HepG2 (cell line): ENCODE measurements at regions not wholly inside any gene's neighbourhood (a gene's known extent, or its start where the extent isn't known, plus 50 kb on each side); places are given as distances from the start of the nearest gene placed in this dataset.

Experiments
- ATAC-seq: fragments of 200-7000 bp; cut with Tn5 transposase; 3 replicates; pipeline ENCODE4 v1.9.1; 2020; ENCODE audit warnings: mild to moderate bottlenecking, moderate library complexity
- BruUV-seq: library from RNA; stranded (reverse); fragments of 400-500 nt; replicated peaks from 2 replicates; lab custom pipeline; 2021; lab: Mats Ljungman, UMichigan
- CTCF ChIA-PET: fragments of 300-600 bp; formaldehyde crosslinking; extraction: SDS; loops from one replicate; lab custom pipeline; 2021; ENCODE audit warnings: low total read pairs, inconsistent platforms, low intra/inter-chr PET ratio; lab: Yijun Ruan, JAX
- POLR2A ChIA-PET: fragments of 350-600 bp; sonication (Branson Sonifier 250); formaldehyde crosslinking; loops from one replicate; lab custom pipeline; 2020; ENCODE audit warnings: antibody characterized with exemption, inconsistent platforms; lab: Yijun Ruan, JAX
- DNase-seq: peaks from one replicate; pipeline ENCODE4 v3.0.0-alpha.2; 2015; ENCODE audit warnings: low spot score
- FAIRE-seq: peaks from 3 replicates; lab custom pipeline; 2011; peaks lifted over from hg19 to GRCh38; lab: Jason Lieb, UNC
- H2AFZ ChIP-seq: one replicate; pipeline ENCODE4 v1.6.1; 2011; ENCODE audit warnings: low read length, inconsistent platforms
- H3K27ac ChIP-seq: fragments of 300-600 bp; 3 replicates; pipeline ENCODE4 v1.8.0; 2011; ENCODE audit warnings: mixed run types, mild to moderate bottlenecking, mixed read lengths, low read length, inconsistent platforms; ENCODE audit not compliant: insufficient read depth; ENCODE audit errors: extremely low read length
- H3K27me3 ChIP-seq, 2 experiments: fragments of 200-600 bp in 1 of 2; 2 replicates in 1 of 2; 3 replicates in 1 of 2; pipeline versions ENCODE4 v1.6.0 to v1.8.0; 2011; ENCODE audit warnings: low read length in 2 of 2, mild to moderate bottlenecking in 2 of 2, moderate library complexity in 2 of 2, inconsistent platforms in 1 of 2; ENCODE audit not compliant: insufficient read depth in 2 of 2, control insufficient read depth in 1 of 2
- H3K36me3 ChIP-seq, 2 experiments: fragments of 200-600 bp in 1 of 2; replicated peaks in 1 of 2; 2 replicates in 1 of 2; 3 replicates in 1 of 2; pipeline versions ENCODE4 v1.5.1 to v1.8.0; 2011; ENCODE audit warnings: low read length in 2 of 2, inconsistent platforms in 1 of 2; ENCODE audit not compliant: insufficient read depth in 2 of 2, control insufficient read depth in 1 of 2
- H3K4me1 ChIP-seq: 2 replicates; pipeline ENCODE4 v1.5.1; 2012; ENCODE audit warnings: low read length, inconsistent platforms; ENCODE audit not compliant: insufficient read depth
- H3K4me2 ChIP-seq: 2 replicates; pipeline ENCODE4 v1.6.0; 2011; ENCODE audit warnings: low read depth, low read length, inconsistent platforms
- H3K4me3 ChIP-seq, 3 experiments: fragments of 200-600 bp in 1 of 3; sonication (generic), shearing (Covaris generic) in 1 of 3; replicated peaks in 1 of 3; 2 replicates each; pipeline ENCODE4 v1.5.1; 2011 to 2016; ENCODE audit warnings: low read length in 3 of 3, inconsistent platforms in 2 of 3, low read depth in 2 of 3, mild to moderate bottlenecking in 2 of 3, control low read depth in 1 of 3, mixed read lengths in 1 of 3; ENCODE audit not compliant: insufficient read depth in 1 of 3
- H3K79me2 ChIP-seq: one replicate; pipeline ENCODE4 v1.6.1; 2011; ENCODE audit warnings: low read length, inconsistent platforms; ENCODE audit not compliant: insufficient read depth
- H3K9ac ChIP-seq: 2 replicates; pipeline ENCODE4 v1.6.0; 2011; ENCODE audit warnings: mild to moderate bottlenecking, low read depth, low read length, inconsistent platforms; ENCODE audit not compliant: insufficient read depth
- H3K9me3 ChIP-seq: 2 replicates; pipeline ENCODE4 v1.5.1; 2012; ENCODE audit warnings: mild to moderate bottlenecking, low read length
- H4K20me1 ChIP-seq: 2 replicates; pipeline ENCODE4 v1.6.0; 2011; ENCODE audit warnings: inconsistent platforms, mild to moderate bottlenecking, low read length, moderate library complexity; ENCODE audit not compliant: insufficient read depth
- ARNTL ChIP-seq: sonication (generic); formaldehyde crosslinking; IDR thresholded peaks from 2 replicates; pipeline ENCODE4 v1.4.0; 2020; ENCODE audit warnings: mild to moderate bottlenecking, missing genetic modification reagents
- CHD2 ChIP-seq: IDR thresholded peaks from 2 replicates; pipeline ENCODE4 v1.6.1; 2011; ENCODE audit warnings: low read depth, low read length, improper control_type of control experiment
- EED ChIP-seq: sonication (generic); formaldehyde crosslinking; IDR thresholded peaks from 2 replicates; pipeline ENCODE4 v1.5.0; 2020; ENCODE audit warnings: mild to moderate bottlenecking, missing genetic modification reagents
- NR2F6 ChIP-seq, 2 experiments: IDR thresholded peaks; 2 replicates each; pipeline ENCODE4 v1.6.1; 2016; ENCODE audit warnings: antibody characterized with exemption in 1 of 2, mild to moderate bottlenecking in 1 of 2
- POLR2AphosphoS5 ChIP-seq: IDR thresholded peaks from 2 replicates; pipeline ENCODE4 v1.6.1; 2012; ENCODE audit warnings: low read depth, low read length
- PREB ChIP-seq: sonication (generic); formaldehyde crosslinking; IDR thresholded peaks from 2 replicates; pipeline ENCODE4 v1.4.0; 2020; ENCODE audit warnings: missing genetic modification reagents
- SNAPC5 ChIP-seq: sonication (generic); formaldehyde crosslinking; IDR thresholded peaks from 2 replicates; pipeline ENCODE4 v1.8.1; 2023; ENCODE audit warnings: mild to moderate bottlenecking, missing genetic modification reagents, borderline replicate concordance
- STAG1 ChIP-seq: sonication (generic); formaldehyde crosslinking; IDR thresholded peaks from 2 replicates; pipeline ENCODE4 v1.4.0; 2020; ENCODE audit warnings: missing genetic modification reagents
- TFAP4 ChIP-seq: sonication (generic); IDR thresholded peaks from 2 replicates; pipeline ENCODE4 v1.6.1; 2016; ENCODE audit warnings: low read depth, borderline replicate concordance
- ZBTB10 ChIP-seq: sonication (generic); formaldehyde crosslinking; IDR thresholded peaks from 2 replicates; pipeline ENCODE4 v1.4.0; 2020; ENCODE audit warnings: missing genetic modification reagents, borderline replicate concordance
- ZGPAT ChIP-seq: IDR thresholded peaks from 2 replicates; pipeline ENCODE4 v1.6.1; 2016; ENCODE audit warnings: mild to moderate bottlenecking
- ZNF30 ChIP-seq: sonication (generic); formaldehyde crosslinking; IDR thresholded peaks from 2 replicates; pipeline ENCODE4 v1.5.0; 2020; ENCODE audit warnings: mild to moderate bottlenecking, missing genetic modification reagents
- ZNF614 ChIP-seq: IDR thresholded peaks from 2 replicates; pipeline ENCODE4 v1.6.1; 2018; ENCODE audit warnings: missing biosample characterization, missing genetic modification reagents, inconsistent platforms, borderline replicate concordance
- ZNF704 ChIP-seq: sonication (generic); formaldehyde crosslinking; IDR thresholded peaks from 2 replicates; pipeline ENCODE4 v1.8.1; 2023; ENCODE audit warnings: mild to moderate bottlenecking, inconsistent platforms, moderate library complexity, missing genetic modification reagents, borderline replicate concordance
- ZNF790 ChIP-seq: sonication (generic); formaldehyde crosslinking; IDR thresholded peaks from 2 replicates; pipeline ENCODE4 v1.8.0; 2022; ENCODE audit warnings: missing genetic modification reagents, mild to moderate bottlenecking, borderline replicate concordance
- in situ Hi-C: cut with HindIII; loops from 2 replicates; pipeline ENCODE4 v1.10.0; 2017; ENCODE audit warnings: low pct_unique_long_range_greater_than_20kb; ENCODE audit not compliant: extremely low pct_ligation_motif_present
- intact Hi-C: fragments of 100-400 bp; cut with micrococcal nuclease; formaldehyde crosslinking; loops from one replicate; pipeline ENCODE4 v1.10.0; 2022; ENCODE audit not compliant: unreplicated experiment

- TF ChIP-seq ZNF790 (no peak), SNAPC5 (CRISPR knock-in tag) (no peak), ARNTL (CRISPR knock-in tag) (no peak), ZNF704 (CRISPR knock-in tag) (no peak), NR2F6 (IDR thresholded peaks at IDR 0.05) (no peak), NR2F6 (CRISPR knock-in tag; IDR thresholded peaks at IDR 0.05) (no peak)
- TF ChIP-seq, all 625 proteins: peak for 0
Observed at GRCh38 chr1:187909382-187909781, 1080.6 kb downstream of the PLA2G4A start (continued).

- Histone ChIP-seq H2AFZ (no peak overlapping the region), H3K27me3 (no peaks in the 10 kb centered on the region), H3K36me3 (no peaks in the 10 kb centered on the region), H3K27ac (no peak overlapping the region), H3K79me2 (no peaks in the 10 kb centered on the region), H3K4me3 (no peak overlapping the region), H3K4me2 (no peak overlapping the region), H3K9ac (no peak overlapping the region), H3K4me1 (no peaks in the 10 kb centered on the region), H4K20me1 (no peaks in the 10 kb centered on the region), H3K9me3 (no peaks in the 10 kb centered on the region)
- no peak for ATAC-seq
- FAIRE-seq = no peak
- in situ Hi-C loops = no loop called here
- intact Hi-C loops = no loop called here
- POLR2A ChIA-PET = no interaction called here
- no peak for DNase-seq
- no TSS peak for BruUV-seq
- CTCF ChIA-PET = no interaction called here
- TF ChIP-seq ZGPAT (CRISPR knock-in tag) = no peak
- no peak for TF ChIP-seq ZNF614 (CRISPR knock-in tag)
- TF ChIP-seq STAG1 (CRISPR knock-in tag) = no peak
- TF ChIP-seq CHD2 = no peak
- no peak for TF ChIP-seq ZNF30
- no peak for TF ChIP-seq POLR2AphosphoS5
- TF ChIP-seq ZBTB10 (CRISPR knock-in tag) = no peak
- TF ChIP-seq PREB (CRISPR knock-in tag) = no peak
- no peak for TF ChIP-seq TFAP4
- TF ChIP-seq EED (CRISPR knock-in tag) = no peak
Observed at GRCh38 chr1:187911820-187912219, 1083.1 kb downstream of the PLA2G4A start.
